CD14-positive monocyte (primary cell): ENCODE measurements at regions not wholly inside any gene's neighbourhood (a gene's known extent, or its start where the extent isn't known, plus 50 kb on each side); places are given as distances from the start of the nearest gene placed in this dataset.

ENCODE experiments used
- DNase-seq, 3 donors: peaks; one replicate each; pipeline ENCODE4 v3.0.0-alpha.2; 2011 to 2022
- H2AFZ ChIP-seq: 2 replicates; pipeline ENCODE4 v1.6.0; 2012; ENCODE audit warnings: mild to moderate bottlenecking, low read depth, low read length, inconsistent platforms; ENCODE audit not compliant: insufficient read depth, poor library complexity, severe bottlenecking
- H3K27ac ChIP-seq, 2 donors: 1 replicate in 1 of 2; 2 replicates in 1 of 2; pipeline ENCODE4 v1.5.1; 2012 to 2013; ENCODE audit warnings: low read length in 2 of 2, control low read depth in 1 of 2, inconsistent platforms in 1 of 2, low read depth in 1 of 2, mild to moderate bottlenecking in 1 of 2
- H3K27me3 ChIP-seq, 2 donors: one replicate each; pipeline versions ENCODE4 v1.6.0 to v1.6.1; 2011 to 2013; ENCODE audit warnings: low read length in 2 of 2; ENCODE audit not compliant: control insufficient read depth in 2 of 2, insufficient read depth in 2 of 2
- H3K36me3 ChIP-seq, 2 donors: replicated peaks in 1 of 2; 1 replicate in 1 of 2; 2 replicates in 1 of 2; pipeline versions ENCODE4 v1.5.1 to v1.6.1; 2012 to 2013; ENCODE audit warnings: low read length in 2 of 2, control low read depth in 1 of 2, inconsistent platforms in 1 of 2, mild to moderate bottlenecking in 1 of 2; ENCODE audit not compliant: insufficient read depth in 2 of 2, control insufficient read depth in 1 of 2
- H3K4me1 ChIP-seq, 2 donors: 1 replicate in 1 of 2; 2 replicates in 1 of 2; pipeline versions ENCODE4 v1.5.1 to v1.6.1; 2012 to 2013; ENCODE audit warnings: low read length in 2 of 2, control low read depth in 1 of 2, inconsistent platforms in 1 of 2, mild to moderate bottlenecking in 1 of 2, moderate library complexity in 1 of 2; ENCODE audit not compliant: insufficient read depth in 2 of 2, control insufficient read depth in 1 of 2
- H3K4me2 ChIP-seq: replicated peaks from 2 replicates; pipeline ENCODE3; 2012; ENCODE audit warnings: low read length, moderate library complexity, mild to moderate bottlenecking; ENCODE audit not compliant: poor library complexity, severe bottlenecking; ENCODE audit errors: extremely low read depth
- H3K4me3 ChIP-seq, 3 experiments: fragments of 200-600 bp in 1 of 3; sonication (generic) in 1 of 3; replicated peaks in 1 of 3; 1 replicate in 2 of 3; 2 replicates in 1 of 3; pipeline ENCODE4 v1.5.1; 2011 to 2013; ENCODE audit warnings: low read length in 3 of 3, mild to moderate bottlenecking in 3 of 3, control low read depth in 2 of 3, low read depth in 2 of 3, inconsistent platforms in 1 of 3, moderate library complexity in 1 of 3
- H3K79me2 ChIP-seq: 2 replicates; pipeline ENCODE4 v1.6.0; 2012; ENCODE audit warnings: mild to moderate bottlenecking, control low read depth, inconsistent platforms, low read length, moderate library complexity; ENCODE audit not compliant: insufficient read depth
- H3K9ac ChIP-seq: 2 replicates; pipeline ENCODE4 v1.6.0; 2017; ENCODE audit warnings: low read length, mild to moderate bottlenecking; ENCODE audit not compliant: insufficient read depth, poor library complexity, severe bottlenecking
- H3K9me3 ChIP-seq, 2 donors: replicated peaks in 1 of 2; 1 replicate in 1 of 2; 2 replicates in 1 of 2; pipeline versions ENCODE4 v1.5.1 to v1.6.1; 2012 to 2013; ENCODE audit warnings: low read length in 2 of 2, control low read depth in 1 of 2; ENCODE audit not compliant: control insufficient read depth in 1 of 2, insufficient read depth in 1 of 2
- H4K20me1 ChIP-seq: 2 replicates; pipeline ENCODE4 v1.6.0; 2012; ENCODE audit warnings: mild to moderate bottlenecking, low read length, control low read depth, moderate library complexity; ENCODE audit not compliant: insufficient read depth
- H3K27ac Mint-ChIP-seq, 7 donors: one replicate each; pipeline ENCODE4 v1.8.0; 2020; ENCODE audit warnings: mild to moderate bottlenecking in 7 of 7, mixed read lengths in 7 of 7, moderate library complexity in 6 of 7, inconsistent platforms in 2 of 7
- H3K27me3 Mint-ChIP-seq, 3 donors: one replicate each; pipeline ENCODE4 v1.8.0; 2021 to 2022; ENCODE audit warnings: low read depth in 3 of 3, mild to moderate bottlenecking in 3 of 3, mixed read lengths in 3 of 3, moderate library complexity in 3 of 3, inconsistent platforms in 1 of 3
- H3K36me3 Mint-ChIP-seq, 2 donors: one replicate each; pipeline ENCODE4 v1.8.0; 2020; ENCODE audit warnings: mixed read lengths in 2 of 2, inconsistent platforms in 1 of 2, mild to moderate bottlenecking in 1 of 2
- H3K4me1 Mint-ChIP-seq: one replicate; pipeline ENCODE4 v1.8.0; 2020; ENCODE audit warnings: mild to moderate bottlenecking, mixed read lengths
- H3K4me3 Mint-ChIP-seq, 2 donors: one replicate each; pipeline ENCODE4 v1.8.0; 2020; ENCODE audit warnings: mild to moderate bottlenecking in 2 of 2, mixed read lengths in 2 of 2, moderate library complexity in 1 of 2
- H3K9me3 Mint-ChIP-seq, 7 donors: one replicate each; pipeline ENCODE4 v1.8.0; 2020 to 2022; ENCODE audit warnings: mixed read lengths in 7 of 7, mild to moderate bottlenecking in 6 of 7, moderate library complexity in 6 of 7, inconsistent platforms in 2 of 7
- CTCF ChIP-seq: fragments of 200-600 bp; IDR thresholded peaks from one replicate; pipeline ENCODE4 v1.8.0; 2022; ENCODE audit warnings: antibody characterized with exemption, mild to moderate bottlenecking
- WGBS: methylation state at CpG from one replicate; pipeline ENCODE4 v1.1.5; 2013; ENCODE audit warnings: missing lambda C conversion rate; ENCODE audit not compliant: insufficient coverage; 5-methylcytosine and 5-hydroxymethylcytosine counted together
- intact Hi-C, 2 donors: fragments of 100-400 bp; cut with micrococcal nuclease; formaldehyde crosslinking; loops; one replicate each; pipeline versions ENCODE4 v1.15.0 to v1.15.1; 2023

- Mint-ChIP-seq H3K27ac (no peak overlapping the region), H3K9me3 (peaks cover 4 to 14% (median 6%) of the 10 kb centered on the region in 7 donors), H3K4me3 (no peak overlapping the region), H3K36me3 (no peaks in the 10 kb centered on the region), H3K27me3 (no peaks in the 10 kb centered on the region), H3K4me1 (no peaks in the 10 kb centered on the region)
- H3K9me3 ChIP-seq = peaks cover 4 to 5% of the 10 kb centered on the region in 2 donors
- H4K20me1 ChIP-seq = no peaks in the 10 kb centered on the region
- no peak overlapping the region for H3K27ac ChIP-seq
- no peak for DNase-seq
- 95% methylated on average over 2 of the region's 2 CpGs for WGBS
- no peak for TF ChIP-seq CTCF
- H3K36me3 ChIP-seq = no peaks in the 10 kb centered on the region
- H3K9ac ChIP-seq = no peak overlapping the region
- no peak overlapping the region for H3K4me3 ChIP-seq
- no peaks in the 10 kb centered on the region for H3K79me2 ChIP-seq
- intact Hi-C loops = no loop called here
- no peak overlapping the region for H2AFZ ChIP-seq
- no peaks in the 10 kb centered on the region for H3K4me1 ChIP-seq
- H3K4me2 ChIP-seq = no peak overlapping the region
- H3K27me3 ChIP-seq = no peaks in the 10 kb centered on the region
Measured at GRCh38 chr13:79621902-79622301, 140.9 kb downstream of the NDFIP2 start.

GRCh38 chr13:79621449-79621848 lies 140.5 kb downstream of the NDFIP2 start:
- H3K4me2 ChIP-seq = no peak overlapping the region
- H4K20me1 ChIP-seq = no peaks in the 10 kb centered on the region
- Mint-ChIP-seq H3K36me3 (no peaks in the 10 kb centered on the region), H3K27me3 (no peaks in the 10 kb centered on the region), H3K9me3 (peaks cover 4 to 14% (median 6%) of the 10 kb centered on the region in 7 donors), H3K4me1 (no peaks in the 10 kb centered on the region), H3K4me3 (no peak overlapping the region), H3K27ac (no peak overlapping the region)
- WGBS = no CpG with 5 or more reads among the region's 1 CpG
- H3K9ac ChIP-seq = no peak overlapping the region
- H3K27me3 ChIP-seq = no peaks in the 10 kb centered on the region
- H3K79me2 ChIP-seq = no peaks in the 10 kb centered on the region
- H3K4me3 ChIP-seq = no peak overlapping the region
- DNase-seq = no peak
- peaks cover 4 to 5% of the 10 kb centered on the region in 2 donors for H3K9me3 ChIP-seq
- intact Hi-C loops = no loop called here
- no peaks in the 10 kb centered on the region for H3K36me3 ChIP-seq
- H3K27ac ChIP-seq = no peak overlapping the region
- no peaks in the 10 kb centered on the region for H3K4me1 ChIP-seq
- TF ChIP-seq CTCF = no peak
- H2AFZ ChIP-seq = no peak overlapping the region
